Loucy (cell line): ENCODE measurements at regions not wholly inside any gene's neighbourhood (a gene's known extent, or its start where the extent isn't known, plus 50 kb on each side); places are given as distances from the start of the nearest gene placed in this dataset.

Experiments used
- H2AFZ ChIP-seq: fragments of 200-600 bp; sonication (generic); 2 replicates; pipeline ENCODE4 v1.6.0; 2016; ENCODE audit warnings: antibody characterized with exemption, mild to moderate bottlenecking, low read length, moderate library complexity
- H3F3A ChIP-seq: fragments of 200-600 bp; 2 replicates; pipeline ENCODE4 v1.6.0; 2016; ENCODE audit warnings: antibody characterized with exemption, low read depth, mild to moderate bottlenecking
- H3K27me3 ChIP-seq: fragments of 200-600 bp; sonication (generic); 2 replicates; pipeline ENCODE4 v1.6.1; 2014; ENCODE audit warnings: low read length, mild to moderate bottlenecking; ENCODE audit not compliant: insufficient read depth, poor library complexity, severe bottlenecking
- H3K36me3 ChIP-seq: fragments of 200-600 bp; sonication (generic); 2 replicates; pipeline ENCODE4 v1.6.1; 2016; ENCODE audit warnings: low read length; ENCODE audit not compliant: insufficient read depth
- H3K4me1 ChIP-seq: fragments of 200-600 bp; sonication (generic); 2 replicates; pipeline ENCODE4 v1.5.1; 2014; ENCODE audit warnings: low read length, mild to moderate bottlenecking; ENCODE audit not compliant: insufficient read depth, poor library complexity, severe bottlenecking
- H3K4me2 ChIP-seq: fragments of 200-600 bp; sonication (generic); 2 replicates; pipeline ENCODE4 v1.6.0; 2014; ENCODE audit warnings: antibody characterized with exemption, low read length, low read depth, mild to moderate bottlenecking; ENCODE audit not compliant: poor library complexity, severe bottlenecking
- H3K4me3 ChIP-seq: fragments of 200-600 bp; sonication (generic); 2 replicates; pipeline ENCODE4 v1.5.1; 2014; ENCODE audit warnings: low read length, mild to moderate bottlenecking, mixed read lengths; ENCODE audit not compliant: poor library complexity, severe bottlenecking
- H3K79me2 ChIP-seq: fragments of 200-600 bp; sonication (generic); 2 replicates; pipeline ENCODE4 v1.6.1; 2014; ENCODE audit warnings: low read length; ENCODE audit not compliant: insufficient read depth
- H3K9ac ChIP-seq: fragments of 200-600 bp; sonication (generic); 2 replicates; pipeline ENCODE4 v1.6.0; 2014; ENCODE audit warnings: mild to moderate bottlenecking, low read depth, low read length, moderate library complexity; ENCODE audit not compliant: poor library complexity, severe bottlenecking
- H3K9me2 ChIP-seq: fragments of 200-600 bp; sonication (generic); replicated peaks from 2 replicates; pipeline ENCODE4 v1.6.1; 2016; ENCODE audit warnings: low read depth, low read length, mixed read lengths
- H3K9me3 ChIP-seq: fragments of 200-600 bp; sonication (generic); 2 replicates; pipeline ENCODE4 v1.6.1; 2014; ENCODE audit warnings: mild to moderate bottlenecking, antibody characterized with exemption, low read length, low read depth; ENCODE audit not compliant: insufficient read depth
- H4K20me1 ChIP-seq: fragments of 200-600 bp; sonication (generic); 2 replicates; pipeline ENCODE4 v1.6.0; 2014; ENCODE audit warnings: antibody characterized with exemption, low read length, mild to moderate bottlenecking; ENCODE audit not compliant: insufficient read depth, poor library complexity, severe bottlenecking
- CTCF ChIP-seq: fragments of 200-600 bp; sonication (generic); conservative IDR thresholded peaks from 2 replicates; pipeline ENCODE4 v1.5.1; 2014; ENCODE audit warnings: mild to moderate bottlenecking, antibody characterized with exemption, low read length
- EZH2phosphoT487 ChIP-seq: fragments of 200-600 bp; IDR thresholded peaks from 2 replicates; pipeline ENCODE4 v1.6.1; 2018; ENCODE audit warnings: antibody characterized with exemption, mild to moderate bottlenecking, moderate library complexity, borderline replicate concordance

DNA sequence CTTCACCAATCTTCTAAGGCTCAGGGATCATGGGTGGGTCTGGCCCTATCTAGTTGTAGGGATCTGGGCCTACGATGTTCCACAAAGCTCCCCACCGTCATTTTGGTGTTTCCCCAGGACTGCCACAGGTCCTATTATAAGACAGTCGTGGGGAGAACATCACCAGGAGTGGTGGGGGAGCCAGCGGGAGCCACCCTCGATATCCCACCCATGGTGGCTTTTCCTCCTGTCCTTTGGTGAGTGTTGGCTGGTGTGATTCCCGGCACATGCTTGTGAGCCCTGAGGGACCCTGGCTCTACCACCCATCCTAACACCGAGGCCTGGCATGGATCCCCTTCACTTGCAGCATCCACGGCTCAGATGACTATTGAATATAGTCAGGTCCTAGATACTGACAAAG, 247.4 kb downstream of the ACTR3B start:
- Histone ChIP-seq H3K36me3 (no peaks in the 10 kb centered on the region), H3K79me2 (no peaks in the 10 kb centered on the region), H3K9ac (no peak overlapping the region), H2AFZ (no peak overlapping the region), H3K4me3 (no peak overlapping the region), H3F3A (no peaks in the 10 kb centered on the region), H3K9me3 (no peaks in the 10 kb centered on the region; the same call in 1 of the 2 replicates), H3K4me1 (no peaks in the 10 kb centered on the region), H3K9me2 (no peaks in the 10 kb centered on the region), H4K20me1 (no peaks in the 10 kb centered on the region), H3K27me3 (no peaks in the 10 kb centered on the region), H3K4me2 (no peak overlapping the region)
- no peak for TF ChIP-seq EZH2phosphoT487
- no peak for TF ChIP-seq CTCF

- Histone ChIP-seq H3K9me2 (no peaks in the 10 kb centered on the region), H3K9me3 (no peaks in the 10 kb centered on the region; the same call in 1 of the 2 replicates), H3K4me2 (no peak overlapping the region), H2AFZ (no peak overlapping the region), H3K4me1 (no peaks in the 10 kb centered on the region), H3K4me3 (no peak overlapping the region), H3K9ac (no peak overlapping the region), H4K20me1 (no peaks in the 10 kb centered on the region), H3F3A (no peaks in the 10 kb centered on the region), H3K36me3 (no peaks in the 10 kb centered on the region), H3K79me2 (no peaks in the 10 kb centered on the region), H3K27me3 (no peaks in the 10 kb centered on the region)
- TF ChIP-seq CTCF (no peak), EZH2phosphoT487 (no peak)
Measured at GRCh38 chr7:153010416-153010815, 250.9 kb downstream of the ACTR3B start.

DNA sequence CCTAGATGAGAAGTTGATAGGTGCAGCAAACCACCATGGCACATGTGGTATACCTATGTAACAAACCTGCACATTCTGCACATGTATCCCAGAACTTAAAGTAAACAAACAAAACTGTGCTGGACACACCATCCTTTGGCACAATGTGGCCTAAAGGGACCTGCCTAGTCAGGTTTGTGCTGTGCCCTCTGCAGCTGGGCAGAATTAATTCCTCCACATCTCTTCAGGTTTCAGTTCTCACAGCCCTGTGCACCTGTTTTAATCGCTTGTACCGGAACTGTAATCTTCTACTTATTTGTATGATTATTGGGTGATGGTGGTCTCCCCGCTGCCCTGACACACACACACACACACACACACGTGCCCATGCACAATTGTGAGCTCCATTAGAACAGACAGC, 252.7 kb downstream of the ACTR3B start:
- Histone ChIP-seq H2AFZ (no peak overlapping the region), H3K4me1 (no peaks in the 10 kb centered on the region), H4K20me1 (no peaks in the 10 kb centered on the region), H3K36me3 (no peaks in the 10 kb centered on the region), H3K4me2 (no peak overlapping the region), H3K4me3 (no peak overlapping the region), H3K27me3 (no peaks in the 10 kb centered on the region), H3K9me3 (no peaks in the 10 kb centered on the region), H3K79me2 (no peaks in the 10 kb centered on the region), H3K9me2 (no peaks in the 10 kb centered on the region), H3K9ac (no peak overlapping the region), H3F3A (no peaks in the 10 kb centered on the region)
- TF ChIP-seq EZH2phosphoT487 (no peak), CTCF (no peak)
